COLO829 (cell line): ENCODE measurements at regions not wholly inside any gene's neighbourhood (a gene's known extent, or its start where the extent isn't known, plus 50 kb on each side); places are given as distances from the start of the nearest gene placed in this dataset.

Experiments
- DNase-seq: peaks from one replicate; pipeline ENCODE4 v3.0.0; 2012; ENCODE audit warnings: low spot score

DNA sequence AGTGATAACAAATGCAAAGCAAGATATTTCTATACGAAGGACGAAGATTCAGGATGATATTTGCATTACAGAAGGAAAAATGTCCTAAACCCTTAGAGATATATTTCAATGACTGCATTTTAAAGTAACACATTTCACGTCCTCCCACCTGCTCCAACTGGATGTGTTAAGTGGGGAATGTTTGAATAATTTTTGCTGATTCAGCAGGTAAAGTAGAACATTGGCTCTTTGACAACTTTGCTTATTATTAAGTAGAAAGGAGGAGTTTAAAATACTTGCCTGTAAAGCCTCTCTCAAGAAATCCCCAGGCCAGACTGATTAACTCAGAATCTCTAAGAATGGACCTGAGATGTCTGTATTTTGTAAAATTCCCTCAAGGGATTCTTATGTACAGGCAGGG lies 1165.2 kb upstream of the PRKX start:
- DNase-seq, result no peak

DNA sequence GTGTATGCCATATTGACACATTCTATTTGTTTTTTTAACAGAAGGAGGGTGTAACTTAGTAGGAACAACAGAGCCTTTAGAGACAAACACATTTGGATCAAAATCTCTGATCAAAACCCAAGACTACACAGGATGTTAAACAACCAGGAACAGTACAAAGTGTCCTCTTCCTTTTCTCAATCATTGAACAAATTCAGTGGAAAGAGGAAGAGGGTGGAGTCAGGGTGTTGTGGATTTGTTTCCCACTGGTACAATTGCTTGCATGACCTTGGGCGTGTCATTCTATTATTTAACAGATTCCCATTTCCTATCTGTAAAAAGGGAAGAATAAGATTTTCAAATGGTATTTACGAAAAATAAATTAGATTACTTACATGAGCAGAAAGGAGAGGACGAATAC lies 1162.8 kb upstream of the PRKX start:
- DNase-seq, result no peak

DNA sequence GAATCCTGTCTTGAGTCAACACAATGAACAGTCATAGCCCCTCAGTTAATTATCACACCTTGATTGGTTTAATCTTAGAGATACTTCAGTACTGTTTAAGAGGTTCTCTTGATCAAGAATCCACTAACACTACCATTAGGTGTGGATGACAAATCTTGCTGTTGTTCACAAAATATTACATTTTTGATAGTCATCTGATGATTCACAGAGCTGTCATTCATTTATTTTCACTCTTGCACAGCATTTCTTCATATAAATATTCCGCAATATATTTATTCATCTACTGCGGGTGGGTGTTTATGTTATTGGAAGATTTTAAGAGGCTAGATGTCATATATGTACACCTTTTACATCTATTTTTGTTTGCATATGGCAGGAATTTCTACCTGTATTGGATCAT lies 1138.1 kb upstream of the PRKX start:
- no peak for DNase-seq

DNA sequence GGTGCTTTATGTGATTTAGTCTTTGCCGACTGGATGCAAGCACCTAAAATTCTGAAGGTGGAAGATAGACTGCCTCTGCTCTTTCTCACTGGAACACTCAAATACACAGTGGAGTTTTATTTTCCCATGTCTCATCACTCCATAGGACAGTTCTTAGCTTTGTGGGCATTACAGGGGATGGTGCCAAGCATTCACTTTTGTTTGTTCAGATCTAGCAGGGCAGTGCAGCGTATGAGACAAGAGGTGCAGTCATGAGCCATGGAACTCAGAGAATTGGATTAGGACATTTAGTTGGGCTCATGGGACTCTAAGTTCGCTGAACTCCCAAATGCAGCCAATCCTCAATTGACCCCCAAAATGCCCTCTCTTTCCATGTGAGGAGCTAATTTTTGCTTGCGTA lies 1136.9 kb upstream of the PRKX start:
- no peak for DNase-seq

DNA sequence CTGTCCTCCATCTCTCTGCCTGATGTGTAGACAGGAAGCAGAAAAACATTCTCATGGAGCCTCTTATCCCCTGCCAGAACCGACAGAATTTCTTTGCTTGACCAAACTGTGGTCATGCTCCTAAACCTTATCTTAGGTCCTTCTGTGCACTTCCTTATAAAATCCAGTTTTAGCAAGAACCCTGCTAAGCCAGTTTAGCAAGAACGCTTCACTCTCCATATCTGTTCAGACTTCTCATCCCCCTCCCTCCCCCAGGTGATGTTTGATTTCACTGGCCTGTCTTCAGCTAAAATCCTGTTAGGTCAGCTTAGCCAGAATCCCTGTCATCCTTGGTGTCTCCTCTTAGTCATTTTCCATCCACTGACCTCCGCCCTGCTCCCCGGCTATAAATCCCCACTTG lies 1130.9 kb upstream of the PRKX start:
- no peak for DNase-seq

DNA sequence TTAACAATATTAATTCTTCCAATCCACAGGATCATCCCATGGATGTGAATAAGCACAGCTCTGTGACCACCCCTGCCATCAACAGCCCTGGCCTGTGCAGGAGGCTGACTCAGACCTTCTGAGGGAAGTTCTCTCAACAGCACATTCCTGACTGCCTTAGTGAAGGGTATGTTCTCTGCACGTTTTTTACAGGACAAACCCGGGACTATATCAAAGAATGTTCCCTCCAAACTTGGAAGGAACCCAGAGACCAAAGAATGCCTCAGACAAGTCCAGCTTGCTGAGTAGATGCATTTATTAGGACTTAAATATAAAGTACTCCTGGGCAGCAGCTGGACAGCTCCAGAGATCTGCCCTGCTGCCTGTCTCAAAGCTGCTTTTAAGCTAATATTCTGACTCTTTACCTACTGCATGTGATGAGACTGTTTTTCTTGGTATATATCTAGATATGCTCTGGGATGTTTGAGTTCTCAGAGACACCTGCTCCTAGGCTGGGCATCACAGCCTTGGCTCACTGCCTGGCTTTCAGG lies 1127.8 kb upstream of the PRKX start:
- no peak for DNase-seq

DNA sequence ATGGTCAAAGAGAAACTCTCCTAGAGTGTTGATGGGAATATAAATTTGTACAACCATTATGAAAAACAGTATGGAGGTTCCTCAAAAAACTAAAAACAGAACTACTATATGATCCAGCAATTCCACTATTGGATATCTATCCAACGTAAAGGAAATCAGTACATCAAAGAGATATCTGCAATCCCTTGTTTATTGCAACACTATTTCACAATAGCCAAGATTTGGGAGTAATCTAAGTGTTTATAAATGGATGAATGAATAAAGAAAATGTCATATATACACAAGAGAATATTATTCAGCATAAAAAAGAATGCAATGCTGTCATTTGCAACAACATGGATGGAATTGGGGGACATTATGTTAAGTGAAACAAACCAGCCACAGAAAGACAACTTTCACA lies 1118.1 kb upstream of the PRKX start:
- DNase-seq, result no peak

DNA sequence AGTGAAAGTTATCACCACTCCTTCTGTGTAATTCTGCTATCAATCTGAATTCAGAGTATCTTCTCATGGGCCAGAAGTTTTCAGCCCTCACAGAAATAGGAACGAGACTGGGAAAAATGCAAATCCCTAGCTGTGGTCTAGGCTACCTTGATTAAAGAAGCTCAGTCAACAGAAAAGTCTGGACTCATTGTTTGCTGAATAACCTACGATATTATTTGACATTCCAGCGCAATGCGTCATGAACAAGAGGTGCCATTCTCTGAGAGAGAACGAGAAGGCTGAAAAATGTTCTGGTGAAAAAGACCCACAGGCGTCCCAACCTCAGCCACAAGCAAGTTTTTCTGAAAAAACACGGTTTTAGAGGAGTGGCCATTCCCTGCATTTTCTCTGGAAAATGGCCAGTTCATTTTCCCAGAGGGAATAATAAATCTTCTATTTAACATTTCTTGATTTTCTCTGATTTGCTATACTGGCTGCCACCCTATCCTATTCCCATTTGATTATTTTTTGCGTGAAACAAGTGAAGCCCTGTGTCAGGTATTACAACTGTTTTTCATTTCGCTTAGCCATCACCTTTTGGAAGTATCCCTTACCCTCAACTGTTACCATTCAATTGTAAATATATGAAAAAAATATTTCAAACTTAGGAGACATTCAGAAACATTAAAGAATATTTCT lies 1117.6 kb upstream of the PRKX start:
- no peak for DNase-seq

DNA sequence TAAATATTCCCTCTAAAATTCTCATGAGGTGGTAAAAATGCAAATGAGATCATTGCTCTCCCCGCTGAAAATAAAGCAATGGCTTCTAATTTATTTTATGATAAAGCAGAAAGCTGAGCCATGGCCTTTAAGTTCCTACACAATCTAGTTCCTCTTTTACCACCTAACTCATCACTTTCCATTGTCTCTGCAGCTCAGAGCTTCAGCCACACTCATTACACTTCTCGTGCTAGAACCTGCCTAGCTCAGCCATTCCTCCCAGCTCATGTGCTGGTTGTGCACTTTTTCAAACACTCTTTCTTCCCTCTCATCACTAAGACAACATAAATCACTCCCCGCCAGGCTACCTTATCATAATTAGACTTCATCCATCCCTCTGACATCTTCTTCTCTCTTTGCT lies 1112.1 kb upstream of the PRKX start:
- DNase-seq, result no peak

DNA sequence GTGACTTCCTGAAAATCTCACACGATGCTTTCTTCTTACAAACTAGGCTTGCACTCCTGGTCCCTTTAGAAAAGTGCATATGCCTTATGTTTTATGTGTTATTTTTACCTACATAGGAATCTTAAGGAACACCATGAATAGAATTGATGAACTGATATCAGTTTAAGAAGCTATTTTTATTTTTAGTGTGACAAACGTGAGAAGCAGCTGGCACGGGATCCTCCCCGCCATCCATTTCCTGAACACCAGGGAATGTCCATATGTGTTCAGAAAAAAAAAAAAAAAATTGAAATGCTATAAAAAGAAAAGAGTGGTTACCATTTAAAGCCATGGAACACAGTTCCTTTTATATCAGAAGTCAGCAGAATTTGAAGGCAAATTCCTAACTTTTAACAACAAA lies 1096.1 kb upstream of the PRKX start:
- no peak for DNase-seq

DNA sequence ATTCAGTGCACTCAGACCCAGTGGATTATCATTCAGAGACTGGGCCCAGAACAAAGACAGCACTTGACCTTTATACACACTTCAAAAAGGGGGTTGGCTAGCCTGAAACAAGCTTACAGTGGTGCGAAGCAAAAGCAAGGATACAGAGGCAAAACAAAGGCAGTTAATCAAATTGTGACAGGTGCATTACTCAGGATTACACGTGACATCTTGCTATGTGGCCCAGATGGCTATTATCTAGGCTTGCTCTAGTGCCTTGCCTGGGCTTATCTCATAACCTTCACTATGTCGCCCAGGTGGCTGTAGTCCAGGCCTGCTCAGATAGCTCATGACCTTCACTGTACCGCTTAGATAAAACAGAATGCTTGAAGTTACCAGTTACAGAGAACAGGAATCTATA lies 1092.1 kb upstream of the PRKX start:
- no peak for DNase-seq

DNA sequence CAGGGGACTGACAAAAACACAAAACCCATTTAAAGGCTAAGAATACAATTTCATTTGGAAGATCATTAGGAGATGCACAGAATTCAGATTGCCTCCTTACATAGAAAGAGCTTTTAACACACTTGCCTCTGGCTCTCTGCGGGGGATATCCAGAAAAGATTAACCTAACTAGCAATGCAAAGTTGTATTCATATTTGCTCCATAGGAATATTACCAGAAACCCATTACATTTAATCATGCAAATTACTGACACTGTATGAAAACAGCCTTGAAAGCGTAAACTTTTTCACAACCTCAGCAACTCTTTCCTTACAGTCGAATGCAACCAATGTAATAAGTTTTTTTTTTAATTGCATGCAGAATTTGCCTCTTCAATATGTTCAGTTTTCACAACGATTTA lies 1087.3 kb upstream of the PRKX start:
- no peak for DNase-seq

DNA sequence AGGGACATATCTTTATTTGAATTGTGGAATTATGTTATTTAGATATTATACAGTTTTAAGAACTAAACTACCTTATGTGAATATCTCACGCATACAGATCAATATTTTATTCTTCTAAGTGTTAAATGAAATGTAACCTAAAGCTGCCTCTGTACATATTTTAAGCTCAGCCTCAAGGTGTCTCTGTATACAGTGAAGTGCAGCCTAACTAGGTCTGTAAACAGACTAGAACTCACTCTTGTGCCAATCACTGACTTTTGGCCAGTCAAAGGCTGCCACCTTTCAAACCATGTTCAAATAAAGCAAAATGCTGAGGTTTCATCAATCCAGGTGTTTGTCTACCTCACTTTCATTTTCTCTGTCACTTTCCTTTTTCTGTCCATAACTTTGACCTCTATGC lies 1074.5 kb upstream of the PRKX start:
- DNase-seq, result no peak

DNA sequence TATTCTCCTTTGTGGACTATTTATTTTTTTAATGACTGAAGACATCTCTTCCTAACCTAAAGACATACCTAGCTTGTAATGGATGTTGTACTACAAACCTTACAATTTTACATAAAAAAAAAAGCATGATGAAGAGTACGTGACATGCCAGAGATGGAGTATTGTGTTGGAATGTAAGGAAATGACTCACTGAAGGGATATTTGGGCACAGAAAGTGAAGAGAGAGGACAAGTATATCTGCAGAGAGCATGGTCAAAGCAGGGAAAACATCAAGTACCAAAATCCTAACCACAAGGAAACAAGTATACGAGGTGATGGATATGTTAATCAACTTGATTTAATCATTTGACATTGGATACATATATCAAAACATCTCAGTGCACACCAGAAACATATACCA lies 1051.4 kb upstream of the PRKX start:
- DNase-seq, result no peak

DNA sequence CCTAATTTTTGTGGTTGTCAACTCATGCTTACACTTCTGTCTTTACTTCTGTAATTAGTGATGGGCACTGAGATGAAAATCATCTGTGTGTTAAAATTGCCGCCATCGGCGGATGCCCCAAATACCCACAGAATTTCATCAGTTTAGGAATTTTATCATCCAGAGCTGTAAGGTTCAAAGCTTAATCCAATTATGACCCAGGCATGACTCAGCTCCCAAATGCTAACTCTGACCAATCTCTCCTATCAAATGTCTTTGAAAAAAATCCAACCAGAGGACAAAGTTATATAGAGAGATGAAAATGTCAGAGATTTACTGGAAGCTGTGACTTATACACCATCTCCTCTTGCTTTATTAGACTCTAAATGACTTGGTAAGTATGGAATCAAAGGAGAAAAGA lies 1048.7 kb upstream of the PRKX start:
- no peak for DNase-seq

DNA sequence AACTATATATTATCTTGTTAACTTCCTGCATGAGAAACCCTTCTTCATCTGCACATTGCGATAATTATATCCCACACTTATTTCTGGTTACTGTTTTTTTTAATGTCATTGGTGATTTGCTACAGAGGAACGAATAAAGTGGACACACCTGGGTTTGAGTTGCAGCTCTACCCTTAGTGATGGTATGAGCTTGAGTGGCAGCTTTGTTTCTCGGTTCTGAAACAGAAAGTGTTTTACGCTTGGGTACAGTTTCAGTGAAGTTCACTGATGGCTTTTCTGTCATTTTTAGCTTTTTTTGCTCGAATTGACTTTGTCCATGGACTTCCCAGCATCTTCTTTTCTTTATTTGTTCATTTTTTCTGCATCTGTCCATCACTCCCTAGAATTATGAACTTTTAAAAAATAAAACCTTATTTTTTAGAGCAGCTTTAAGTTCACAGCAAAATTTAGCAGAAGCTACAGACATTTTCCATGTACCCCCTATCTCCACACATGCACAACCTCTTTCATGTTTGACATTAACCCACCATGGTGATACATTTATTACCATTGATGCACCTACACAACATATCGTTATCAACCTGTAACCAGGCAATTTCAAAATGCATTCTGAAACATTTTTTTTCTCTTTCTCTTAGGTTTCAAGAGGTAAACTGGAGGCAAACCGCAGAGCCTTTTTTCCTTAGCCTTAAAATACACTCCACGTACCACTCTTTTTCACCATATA lies 1041.6 kb upstream of the PRKX start:
- no peak for DNase-seq

DNA sequence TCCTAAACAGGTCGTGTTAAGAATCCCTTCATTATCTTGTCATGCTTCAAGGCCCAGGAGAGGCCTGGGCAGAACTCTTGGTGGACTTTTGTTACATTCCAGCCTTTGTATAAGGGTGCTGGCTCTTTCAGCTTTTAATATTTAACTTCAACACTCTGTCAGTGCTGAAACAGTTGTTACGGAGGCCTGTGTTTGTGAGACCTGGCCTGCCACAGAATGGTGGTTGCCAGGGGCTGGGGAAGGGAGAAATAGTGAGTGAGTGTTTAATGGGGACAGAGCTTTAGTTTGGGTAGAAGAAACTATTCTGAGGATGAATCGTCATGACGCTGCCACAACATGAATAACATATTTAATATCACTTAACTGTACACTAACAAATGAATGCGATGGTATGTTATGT lies 1027.6 kb upstream of the PRKX start:
- no peak for DNase-seq

DNA sequence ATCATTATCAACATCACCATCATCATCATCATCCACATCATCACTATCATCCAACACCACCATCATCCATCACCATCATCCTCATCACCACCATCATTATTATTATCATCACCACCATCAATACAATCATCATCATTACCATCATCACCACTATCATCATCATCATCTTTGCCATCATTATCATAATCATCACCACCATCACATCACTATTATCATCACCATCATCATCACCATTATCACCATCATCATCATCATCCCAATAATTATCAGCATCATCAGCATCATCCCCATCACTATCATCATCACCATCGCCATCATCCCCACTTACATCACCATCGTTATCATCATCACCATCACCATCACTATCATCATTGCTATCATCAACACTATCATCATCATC lies 1021.9 kb upstream of the PRKX start:
- no peak for DNase-seq

DNA sequence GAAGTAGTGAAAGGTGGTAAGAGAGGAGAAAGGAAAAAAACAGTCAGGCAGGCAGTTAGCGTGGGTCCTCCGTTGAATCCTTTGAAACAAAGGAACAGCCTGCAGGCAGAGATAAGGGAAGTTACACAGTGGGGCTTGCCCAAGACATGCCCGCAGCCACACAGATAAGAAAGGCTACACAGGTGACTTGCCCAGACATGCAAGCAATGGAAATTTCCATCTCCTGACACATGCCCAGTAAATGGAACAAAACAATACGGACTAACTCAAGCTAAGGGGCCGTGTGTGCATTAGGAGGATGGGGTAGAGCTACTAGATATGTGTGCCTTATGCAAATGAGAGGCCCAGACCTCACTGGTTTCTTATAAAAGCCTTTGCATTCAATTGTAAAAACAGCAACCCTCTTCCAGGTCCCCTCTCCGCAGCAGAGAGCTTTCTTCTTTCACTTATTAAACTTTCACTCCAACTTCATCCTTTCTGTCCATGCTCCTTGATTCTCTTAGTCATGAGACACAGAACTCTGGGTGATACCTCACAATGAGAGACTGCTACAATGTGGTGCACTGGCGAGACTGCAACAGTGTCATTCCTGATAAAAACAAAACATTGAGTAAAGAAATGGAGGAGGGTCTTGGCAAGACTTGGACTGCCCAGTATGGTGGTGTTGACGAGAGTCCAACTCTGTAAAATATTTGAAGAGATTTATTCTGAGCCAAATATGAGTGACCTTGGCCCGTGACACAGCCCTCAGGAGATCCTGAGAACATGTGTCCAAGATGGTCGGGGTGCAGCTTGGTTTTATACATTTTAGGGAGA lies 997.4 kb upstream of the PRKX start:
- no peak for DNase-seq

DNA sequence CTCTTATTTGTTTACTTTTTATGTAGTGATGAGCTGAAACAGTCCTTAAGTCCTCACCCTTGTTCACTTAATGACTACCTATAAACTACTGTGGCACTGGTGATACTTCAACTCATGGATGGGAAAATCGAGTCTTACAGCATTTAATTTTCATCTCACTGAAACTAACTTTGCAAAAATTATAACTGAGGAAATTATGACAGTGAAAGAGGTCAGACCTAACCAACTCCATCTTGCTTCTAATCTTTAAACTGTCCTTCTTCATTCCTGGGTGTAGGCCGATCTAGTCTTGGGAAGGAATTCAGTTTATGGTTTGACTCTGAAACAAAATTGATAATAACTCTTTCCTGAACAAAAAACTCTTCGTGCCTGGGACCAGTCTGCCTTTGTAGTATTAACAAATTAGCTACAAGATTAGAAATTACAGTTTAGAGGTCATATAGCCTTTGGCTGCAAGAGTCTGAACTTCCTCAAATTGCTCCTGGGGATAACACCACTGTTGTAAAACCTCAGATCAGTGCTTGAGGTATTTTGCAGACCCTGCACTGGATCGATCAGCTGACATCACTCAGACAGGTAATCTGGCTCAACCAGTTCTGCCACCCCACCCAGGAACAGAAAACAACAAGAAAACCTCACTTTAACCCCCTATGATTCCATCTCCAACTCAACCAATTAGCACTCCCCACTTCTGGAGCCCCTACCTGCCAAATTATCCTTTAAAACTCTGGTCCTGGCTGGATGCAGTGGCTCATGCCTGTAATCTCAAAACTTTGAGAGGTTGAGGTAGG lies 995.7 kb upstream of the PRKX start:
- DNase-seq, result no peak

DNA sequence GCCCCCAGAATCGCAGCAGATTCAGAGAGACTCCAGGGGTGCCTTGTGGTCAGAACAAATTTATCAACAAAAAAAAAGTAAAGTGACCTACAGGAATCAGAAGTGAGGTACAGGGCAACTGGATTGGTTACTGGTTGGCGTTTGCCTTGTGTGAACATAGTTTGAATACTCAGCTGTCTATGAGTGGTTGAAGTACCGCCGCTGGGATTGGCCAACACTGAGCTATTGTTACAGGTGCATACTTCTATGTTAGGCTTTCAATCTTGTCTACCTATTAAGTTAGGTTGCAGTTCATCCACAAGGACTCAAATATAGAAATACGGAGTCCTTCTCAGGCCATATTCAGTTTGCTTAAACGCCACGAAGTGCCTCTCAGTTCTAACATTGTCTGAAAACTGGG lies 993.5 kb upstream of the PRKX start:
- DNase-seq, result no peak

DNA sequence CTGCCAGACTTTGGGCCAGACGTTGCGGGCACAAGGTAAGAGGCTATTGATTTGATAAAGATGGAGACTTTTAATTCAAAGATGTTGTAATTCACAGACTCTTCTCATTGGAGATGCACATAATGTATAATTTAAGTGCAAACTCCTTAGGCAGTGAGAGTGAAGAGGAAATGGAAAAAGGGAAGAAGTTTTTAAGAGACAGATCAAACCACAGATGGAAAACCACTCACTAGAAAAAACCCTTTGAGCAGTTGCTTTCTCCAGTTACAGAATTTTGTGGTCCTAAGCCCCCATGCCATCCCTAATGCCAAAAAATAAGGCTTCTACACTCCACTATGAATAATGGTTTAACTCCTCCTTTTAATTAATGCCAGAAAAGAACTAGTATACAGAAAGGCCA lies 977.1 kb upstream of the PRKX start:
- no peak for DNase-seq
